ENCODE measurements at regions not wholly inside any gene's neighbourhood (a gene's known extent, or its start where the extent isn't known, plus 50 kb on each side); places are given as distances from the start of the nearest gene placed in this dataset.

- DNase-seq (ENCODE audit: low spot score) = no peak
- Histone ChIP-seq H3K9me3 (ENCODE audit: low read depth) (no peaks in the 10 kb centered on the region), H3K36me3 (replicated peaks; ENCODE audit: insufficient read depth, low read depth) (no peaks in the 10 kb centered on the region), H3K9me2 (replicated peaks; ENCODE audit: insufficient read depth) (no peaks in the 10 kb centered on the region), H3K27me3 (no peaks in the 10 kb centered on the region), H3K4me2 (peak overlapping the region; percentile 25), H3K4me1 (ENCODE audit: insufficient read depth) (peaks cover 19% of the 10 kb centered on the region), H4K20me1 (ENCODE audit: insufficient read depth, poor library complexity, severe bottlenecking) (no peaks in the 10 kb centered on the region), H2AFZ (peak overlapping the region; percentile 10), H3K79me2 (no peaks in the 10 kb centered on the region), H3K27ac (peak overlapping the region; percentile 18), H3K4me3 (no peak overlapping the region)
- TF ChIP-seq CTCF (IDR thresholded peaks at IDR 0.05; ENCODE audit: poor library complexity) = no peak
- no peak for TF ChIP-seq EZH2 (IDR thresholded peaks at IDR 0.05; ENCODE audit: borderline replicate concordance)
- TF ChIP-seq EZH2phosphoT487 (IDR thresholded peaks at IDR 0.05; ENCODE audit: low read depth, severe bottlenecking, unreplicated experiment) = no peak
- 23% methylated on average over 3 of the region's 3 CpGs for WGBS (ENCODE audit: low lambda C conversion rate, missing lambda C conversion rate)
These were observed 139.3 kb upstream of the HMCN1 start for GRCh38 chr1:185594786-185595410.

DNA sequence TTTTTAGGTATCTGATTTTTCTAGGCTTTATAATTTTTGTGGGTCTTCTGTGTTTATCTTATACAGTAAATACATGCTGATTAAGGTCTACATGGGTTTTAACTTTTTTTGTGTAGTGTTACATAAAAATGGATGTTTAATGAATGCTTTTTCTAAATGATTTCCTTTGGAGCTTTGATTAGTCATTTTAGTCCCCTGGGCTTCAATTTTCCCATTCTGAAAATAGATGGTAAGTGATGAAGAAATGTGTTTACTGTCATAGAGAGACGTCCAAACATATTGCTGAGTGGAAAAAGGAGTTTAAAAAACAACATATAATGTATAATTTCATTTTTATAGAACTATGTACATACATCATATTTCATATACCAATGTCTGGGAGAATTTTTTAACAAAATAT, 140.9 kb upstream of the HMCN1 start:
- TF ChIP-seq EZH2phosphoT487 (IDR thresholded peaks at IDR 0.05; ENCODE audit: low read depth, severe bottlenecking, unreplicated experiment) (no peak), CTCF (IDR thresholded peaks at IDR 0.05; ENCODE audit: poor library complexity) (no peak), EZH2 (IDR thresholded peaks at IDR 0.05; ENCODE audit: borderline replicate concordance) (no peak)
- H3K4me2 ChIP-seq = no peak overlapping the region
- H3K9me3 ChIP-seq (ENCODE audit: low read depth) = no peaks in the 10 kb centered on the region
- H3K27ac ChIP-seq = no peak overlapping the region
- no peaks in the 10 kb centered on the region for H3K9me2 ChIP-seq (replicated peaks; ENCODE audit: insufficient read depth)
- H3K4me1 ChIP-seq (ENCODE audit: insufficient read depth) = peaks cover 19% of the 10 kb centered on the region
- no peak for DNase-seq (ENCODE audit: low spot score)
- no peak overlapping the region for H3K4me3 ChIP-seq
- no peak overlapping the region for H2AFZ ChIP-seq
- no peaks in the 10 kb centered on the region for H3K36me3 ChIP-seq (replicated peaks; ENCODE audit: insufficient read depth, low read depth)
- H3K79me2 ChIP-seq = no peaks in the 10 kb centered on the region
- WGBS (ENCODE audit: low lambda C conversion rate, missing lambda C conversion rate) = 57% methylated on average over 1 of the region's 1 CpG
- H3K27me3 ChIP-seq = no peaks in the 10 kb centered on the region
- H4K20me1 ChIP-seq (ENCODE audit: insufficient read depth, poor library complexity, severe bottlenecking) = no peaks in the 10 kb centered on the region

DNA sequence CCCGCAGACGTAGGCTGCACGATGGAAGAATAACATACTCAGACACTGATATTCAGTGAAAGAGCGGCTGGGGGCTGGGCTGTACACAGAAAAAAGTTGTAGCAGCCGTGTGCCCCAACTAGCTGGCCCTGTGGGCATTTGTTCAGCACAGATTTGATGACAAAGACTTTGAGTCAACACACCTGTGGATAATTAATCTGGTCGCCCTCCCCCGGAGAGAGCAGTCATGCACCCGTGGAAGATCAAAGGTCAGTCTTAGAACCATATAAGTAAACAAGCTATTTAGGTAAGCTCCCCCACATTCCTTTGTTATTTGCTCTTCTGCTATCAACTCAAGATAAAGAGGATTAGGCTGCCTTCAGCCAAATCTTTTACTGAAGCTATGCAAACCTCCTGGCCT, 148.4 kb upstream of the HMCN1 start:
- Histone ChIP-seq H3K36me3 (replicated peaks; ENCODE audit: insufficient read depth, low read depth) (no peaks in the 10 kb centered on the region), H3K4me2 (no peak overlapping the region), H3K9me3 (ENCODE audit: low read depth) (peaks cover 9% of the 10 kb centered on the region), H3K4me3 (no peak overlapping the region), H3K79me2 (no peaks in the 10 kb centered on the region), H3K9me2 (replicated peaks; ENCODE audit: insufficient read depth) (no peaks in the 10 kb centered on the region), H3K4me1 (ENCODE audit: insufficient read depth) (no peaks in the 10 kb centered on the region), H3K27me3 (no peaks in the 10 kb centered on the region), H4K20me1 (ENCODE audit: insufficient read depth, poor library complexity, severe bottlenecking) (no peaks in the 10 kb centered on the region), H3K27ac (peak overlapping the region; percentile 77), H2AFZ (no peak overlapping the region)
- peak; percentile 54 for DNase-seq (ENCODE audit: low spot score)
- 51% methylated on average over 8 of the region's 8 CpGs for WGBS (ENCODE audit: low lambda C conversion rate, missing lambda C conversion rate)
- TF ChIP-seq EZH2 (IDR thresholded peaks at IDR 0.05; ENCODE audit: borderline replicate concordance) = no peak
- TF ChIP-seq EZH2phosphoT487 (IDR thresholded peaks at IDR 0.05; ENCODE audit: low read depth, severe bottlenecking, unreplicated experiment) = no peak

- Histone ChIP-seq H3K9me3 (ENCODE audit: low read depth) (peaks cover 16% of the 10 kb centered on the region), H3K4me2 (no peak overlapping the region), H4K20me1 (ENCODE audit: insufficient read depth, poor library complexity, severe bottlenecking) (no peaks in the 10 kb centered on the region), H3K4me3 (no peak overlapping the region), H3K36me3 (replicated peaks; ENCODE audit: insufficient read depth, low read depth) (no peaks in the 10 kb centered on the region), H3K27me3 (no peaks in the 10 kb centered on the region), H3K79me2 (no peaks in the 10 kb centered on the region), H2AFZ (no peak overlapping the region), H3K27ac (no peak overlapping the region), H3K9me2 (replicated peaks; ENCODE audit: insufficient read depth) (no peaks in the 10 kb centered on the region), H3K4me1 (ENCODE audit: insufficient read depth) (no peaks in the 10 kb centered on the region)
- TF ChIP-seq EZH2phosphoT487 (IDR thresholded peaks at IDR 0.05; ENCODE audit: low read depth, severe bottlenecking, unreplicated experiment) = no peak
- TF ChIP-seq CTCF (IDR thresholded peaks at IDR 0.05; ENCODE audit: poor library complexity) = no peak
- no peak for TF ChIP-seq EZH2 (IDR thresholded peaks at IDR 0.05; ENCODE audit: borderline replicate concordance)
- no peak for DNase-seq (ENCODE audit: low spot score)
- 92% methylated on average over 4 of the region's 4 CpGs for WGBS (ENCODE audit: low lambda C conversion rate, missing lambda C conversion rate)
These were observed 152.0 kb upstream of the HMCN1 start for GRCh38 chr1:185581961-185582725.

Data from hepatocyte (in vitro differentiated cells).